Astrocyte of the hippocampus (primary cell): ENCODE measurements at regions not wholly inside any gene's neighbourhood (a gene's known extent, or its start where the extent isn't known, plus 50 kb on each side); places are given as distances from the start of the nearest gene placed in this dataset.
"Not testable (repeated sequence)": the region's sequence is repeated elsewhere in the genome, so short reads cannot be mapped to it uniquely, and the experiment has no call there.

Experiments used
- DNase-seq: peaks from one replicate; pipeline ENCODE4 v3.0.0; 2011; ENCODE audit warnings: low read depth, low spot score

DNA sequence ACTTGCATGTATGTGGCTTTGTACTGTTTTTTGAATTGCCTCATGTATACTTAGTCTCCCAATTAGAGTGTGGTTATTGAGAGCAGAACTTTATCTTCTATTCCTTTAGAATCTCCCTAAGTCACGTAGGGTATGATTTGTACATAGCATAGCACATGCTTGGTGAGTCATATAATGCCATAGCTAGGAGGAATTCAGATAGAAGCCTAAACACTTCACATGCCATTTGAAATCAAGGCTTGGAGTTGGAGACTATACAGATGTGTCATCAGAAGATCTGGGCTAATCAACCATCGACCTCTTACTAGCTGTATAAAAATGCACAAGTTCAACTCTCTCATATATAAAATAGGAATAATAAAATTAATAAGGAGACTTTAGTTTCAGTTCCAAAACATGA lies 222.6 kb upstream of the ST6GAL2 start:
- no peak for DNase-seq

DNA sequence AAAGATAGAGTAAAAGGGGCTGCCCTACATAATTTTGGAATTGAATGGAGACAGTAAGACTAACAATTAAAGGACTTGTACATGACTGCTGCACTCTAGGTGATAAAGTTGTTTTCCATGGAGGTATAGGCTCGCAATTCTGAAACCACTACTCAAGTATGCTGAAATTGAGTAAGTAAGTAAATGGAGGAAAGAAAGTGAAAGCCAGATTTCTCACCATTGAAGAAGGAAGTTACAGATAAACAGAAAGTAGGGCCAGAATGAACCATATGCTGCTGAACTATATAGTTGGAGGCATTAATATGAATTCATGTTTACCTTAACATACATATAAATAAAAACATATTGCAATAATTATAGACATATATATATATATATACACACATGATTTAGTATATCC lies 225.7 kb upstream of the ST6GAL2 start:
- DNase-seq = no peak

DNA sequence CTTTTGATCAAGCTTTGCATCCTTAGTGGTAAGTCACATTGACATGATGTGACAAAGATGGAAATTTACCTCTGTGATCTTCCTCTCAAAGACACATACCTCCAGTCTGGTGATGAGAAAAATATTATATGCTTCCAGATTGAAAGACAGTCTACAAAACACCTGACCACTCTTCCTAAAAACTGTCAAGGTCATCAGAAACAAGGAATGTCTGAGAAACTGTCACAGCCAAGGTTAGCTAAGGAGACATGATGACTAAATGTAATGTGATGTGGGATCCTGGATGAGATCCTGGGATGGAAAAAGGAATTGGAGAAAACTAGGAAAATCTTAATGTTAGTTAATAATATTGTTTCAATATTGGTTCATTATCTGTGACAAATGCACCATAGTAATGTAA lies 226.6 kb upstream of the ST6GAL2 start:
- DNase-seq = no peak

- no peak for DNase-seq
Observed at GRCh38 chr2:107128381-107128780, 242.4 kb upstream of the ST6GAL2 start.

- no peak for DNase-seq
Observed at GRCh38 chr2:107132070-107132469, 246.1 kb upstream of the ST6GAL2 start.

DNA sequence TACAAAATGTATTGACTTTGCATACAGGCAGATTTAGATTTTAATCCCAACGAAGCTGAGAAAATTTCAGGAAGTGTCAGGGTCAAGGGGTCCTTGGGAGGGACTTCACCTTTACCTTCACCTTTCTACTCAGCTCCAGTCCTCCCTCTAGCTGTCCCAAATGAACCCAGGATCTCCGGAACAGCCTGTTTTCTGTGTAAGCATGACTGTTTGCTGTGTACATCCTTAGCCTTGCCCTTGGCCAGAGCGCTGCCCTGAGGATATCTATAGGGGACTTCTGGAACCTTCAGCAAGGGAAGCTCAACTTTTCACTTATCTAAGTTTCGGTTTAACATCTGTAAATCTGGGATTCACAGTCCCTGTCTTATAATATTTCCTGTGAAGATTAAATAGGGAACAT lies 246.8 kb upstream of the ST6GAL2 start:
- DNase-seq = no peak

- DNase-seq = no peak
Observed at GRCh38 chr2:107133412-107133811, 247.4 kb upstream of the ST6GAL2 start.

GRCh38 chr2:107136733-107137132 lies 250.8 kb upstream of the ST6GAL2 start:
- DNase-seq = no peak

GRCh38 chr2:107137706-107138105 lies 251.7 kb upstream of the ST6GAL2 start:
- no peak for DNase-seq

DNA sequence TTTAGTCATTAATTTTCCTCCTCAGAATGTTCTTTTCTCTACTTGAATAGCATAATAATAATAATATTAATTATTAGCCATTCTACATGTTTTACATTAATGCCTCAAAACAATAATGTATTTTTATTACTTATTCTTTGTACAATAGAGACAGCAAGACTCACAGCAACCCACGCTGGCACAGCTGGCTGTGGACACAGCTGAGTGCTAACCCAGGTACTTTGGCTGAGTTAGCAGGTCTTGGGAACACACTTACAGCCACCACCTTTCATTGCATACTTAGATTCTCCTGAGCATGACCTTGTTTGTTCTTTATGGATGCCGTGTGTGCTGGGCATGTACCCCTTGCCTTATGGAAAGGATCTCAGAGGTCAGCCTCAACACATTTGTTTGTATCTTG lies 260.2 kb upstream of the ST6GAL2 start:
- DNase-seq = no peak

DNA sequence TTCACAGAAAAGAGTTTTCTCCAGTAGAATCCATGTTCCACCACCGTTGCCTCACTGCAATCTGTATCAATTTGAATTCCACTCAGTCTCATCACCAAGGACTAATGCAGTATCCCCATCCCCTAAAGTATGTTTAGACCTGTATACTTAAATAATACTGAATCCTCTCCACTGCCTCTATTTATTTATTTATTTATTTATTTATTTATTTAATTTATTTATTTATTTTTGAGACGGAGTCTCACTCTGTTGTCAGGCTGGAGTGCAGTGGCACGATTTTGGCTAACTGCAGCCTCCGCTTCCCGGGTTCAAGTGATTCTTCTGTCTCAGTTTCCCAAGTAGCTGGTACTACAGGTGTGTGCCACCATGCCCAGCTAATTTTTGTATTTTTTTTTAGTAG lies 260.7 kb upstream of the ST6GAL2 start:
- DNase-seq = not testable (repeated sequence)

- no peak for DNase-seq
Observed at GRCh38 chr2:107148055-107148454, 262.1 kb upstream of the ST6GAL2 start.

DNA sequence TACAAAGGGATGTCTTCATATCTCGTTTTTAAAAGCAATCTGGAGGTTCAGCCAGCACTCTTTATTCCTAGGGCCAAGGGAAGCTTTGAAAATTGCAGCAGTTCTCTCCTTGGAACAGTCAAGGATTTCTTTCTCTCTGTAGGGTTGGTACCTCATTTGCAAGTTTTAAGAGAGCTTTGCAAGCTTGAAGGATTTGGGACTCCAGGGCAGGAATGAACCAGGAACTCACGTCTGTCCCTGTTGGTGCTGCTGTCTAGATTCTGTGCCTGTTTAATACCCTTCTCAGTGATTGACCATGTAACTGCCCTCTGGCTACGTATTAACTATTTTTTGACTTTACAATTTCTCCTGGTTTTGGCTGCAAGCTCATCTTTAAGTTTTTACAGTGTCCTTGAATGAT lies 262.5 kb upstream of the ST6GAL2 start:
- no peak for DNase-seq

GRCh38 chr2:107160640-107161239 lies 274.8 kb upstream of the ST6GAL2 start:
- no peak for DNase-seq

GRCh38 chr2:107168141-107168540 lies 282.2 kb upstream of the ST6GAL2 start:
- DNase-seq = no peak

DNA sequence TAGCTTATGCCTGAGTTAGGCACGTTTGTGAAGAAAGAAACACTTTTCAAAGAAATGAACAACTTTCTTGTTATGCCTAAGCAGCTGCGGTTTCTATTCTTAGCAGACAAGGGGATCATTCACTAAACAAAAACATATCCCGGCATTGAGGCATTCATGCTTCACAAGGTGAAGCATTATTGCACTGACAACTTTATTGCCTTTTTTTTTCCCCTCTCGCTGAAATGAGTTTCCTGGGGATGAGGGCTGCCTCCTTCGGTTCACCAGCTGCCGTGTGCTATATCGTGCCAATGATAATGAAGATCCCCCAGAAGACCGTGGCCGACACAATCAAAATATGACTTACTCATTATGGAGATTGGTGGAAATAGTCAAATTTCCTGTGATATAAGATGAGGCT lies 288.2 kb upstream of the ST6GAL2 start:
- peak; percentile 1 for DNase-seq

GRCh38 chr2:107182981-107183380 lies 297.0 kb upstream of the ST6GAL2 start:
- no peak for DNase-seq

DNA sequence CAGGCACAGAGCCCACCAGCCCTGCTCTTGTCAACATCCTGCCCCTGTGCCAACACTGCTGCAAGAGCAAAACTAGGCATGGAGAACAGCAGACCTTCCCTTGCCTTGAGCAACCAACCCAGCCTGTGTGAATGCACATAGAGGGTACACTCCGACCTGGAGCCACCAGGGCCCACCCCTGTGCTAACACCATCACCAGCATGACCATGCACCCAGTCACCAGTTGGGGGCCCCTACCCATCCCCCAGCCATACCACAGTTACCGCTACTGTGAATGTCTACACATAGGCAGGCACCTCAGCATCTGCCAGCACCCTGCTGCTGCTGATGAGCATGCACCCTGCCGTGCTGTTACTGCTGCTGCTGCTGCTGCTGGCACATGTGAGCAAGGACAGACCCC lies 301.9 kb upstream of the ST6GAL2 start:
- DNase-seq = no peak

- DNase-seq = no peak
Observed at GRCh38 chr2:107195631-107196030, 309.7 kb upstream of the ST6GAL2 start.

DNA sequence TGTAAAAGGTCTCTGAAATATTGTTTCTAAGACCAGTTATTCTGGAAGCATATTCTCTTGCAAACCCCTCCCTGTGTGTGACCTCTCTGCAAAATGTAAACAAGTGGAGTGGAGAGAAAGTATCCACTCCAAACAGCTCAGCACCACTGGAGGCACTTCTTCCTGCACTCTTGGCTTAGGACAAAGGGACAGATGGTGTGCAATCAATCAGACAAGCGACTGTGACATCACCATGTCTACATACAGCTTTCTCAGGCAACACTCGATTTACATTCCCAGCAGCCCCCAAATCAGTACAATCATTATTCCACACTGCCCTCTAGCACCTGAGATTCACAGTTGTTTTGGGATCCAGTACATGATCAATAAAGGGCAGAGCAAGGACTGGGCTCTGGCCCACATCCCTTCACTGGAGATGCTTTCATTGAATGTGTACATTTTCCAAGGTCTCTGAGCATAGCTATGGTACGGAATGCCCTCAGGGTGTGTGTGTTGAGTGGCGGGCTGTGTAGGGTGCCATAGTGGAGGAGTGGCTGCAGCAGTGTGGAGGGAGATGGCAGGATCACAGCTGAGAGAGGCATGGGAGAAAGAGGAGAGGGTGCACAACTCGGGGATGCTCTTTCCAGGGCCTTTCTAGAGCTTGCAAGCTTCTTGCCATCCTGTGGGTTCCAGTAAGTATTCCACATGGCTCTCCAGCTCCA lies 311.8 kb upstream of the ST6GAL2 start:
- no peak for DNase-seq

DNA sequence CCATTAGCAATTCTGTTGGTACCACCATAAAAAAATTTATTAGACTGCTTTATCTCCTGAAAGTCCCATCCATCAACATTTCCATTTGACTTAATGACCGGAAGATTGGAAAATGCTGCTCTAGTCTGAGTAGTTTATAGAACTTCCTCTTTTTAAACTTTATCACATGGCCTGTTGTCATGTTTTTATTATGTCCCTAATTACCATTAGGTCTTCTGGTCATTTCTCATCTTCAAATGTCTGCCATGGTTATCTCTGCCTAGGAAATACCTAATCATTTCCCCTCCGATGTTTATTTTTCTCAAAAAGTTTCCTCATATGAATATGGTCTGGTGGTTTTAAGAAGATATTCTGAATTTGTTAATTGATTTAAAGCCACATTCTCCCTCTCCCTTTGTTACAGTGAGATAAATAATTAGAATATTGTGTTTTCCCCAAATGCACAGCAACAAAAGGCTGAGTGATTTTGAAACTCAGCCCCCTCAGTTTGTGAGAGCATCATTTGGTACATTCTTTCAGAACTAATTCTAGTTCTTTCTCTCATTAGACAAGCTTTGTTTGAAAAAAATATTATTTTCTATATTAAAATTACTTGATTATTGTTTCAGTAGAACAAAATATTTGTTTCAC lies 317.1 kb upstream of the ST6GAL2 start:
- DNase-seq = no peak

- DNase-seq = no peak
Observed at GRCh38 chr2:107215401-107216350, 329.7 kb upstream of the ST6GAL2 start.
